Erythroblast (primary cell): ENCODE measurements at regions not wholly inside any gene's neighbourhood (a gene's known extent, or its start where the extent isn't known, plus 50 kb on each side); places are given as distances from the start of the nearest gene placed in this dataset.

Experiments
- DNase-seq, 2 experiments: peaks; one replicate each; lab custom pipeline; 2025; lab: John Stamatoyannopoulos, UW
- GATA1 ChIP-seq: IDR thresholded peaks from 2 replicates; pipeline ENCODE4 v1.6.1; 2011; ENCODE audit warnings: low read depth, mild to moderate bottlenecking, control low read depth, low read length, moderate library complexity
- POLR2A ChIP-seq: IDR thresholded peaks from 2 replicates; pipeline ENCODE4 v1.6.1; 2011; ENCODE audit warnings: mild to moderate bottlenecking, low read length

DNA sequence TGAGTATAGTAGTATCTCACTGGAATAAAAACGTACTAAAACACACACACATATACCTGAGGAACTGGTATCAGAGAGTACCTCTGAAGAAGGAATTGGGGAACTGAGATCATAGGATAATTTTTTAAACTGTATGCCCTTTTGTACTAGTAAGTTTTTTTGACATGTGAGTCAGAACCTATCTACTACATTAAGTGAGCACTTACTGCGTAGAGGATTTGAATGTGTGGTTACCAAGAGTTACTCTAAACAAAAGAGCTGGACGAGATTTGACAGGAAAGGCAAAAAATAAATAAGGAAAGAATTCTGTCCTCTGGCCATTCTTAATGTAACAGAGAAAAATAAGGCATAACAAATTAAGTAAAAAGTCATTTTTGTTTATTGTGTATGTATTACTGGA, 546.5 kb upstream of the FAT1 start:
- TF ChIP-seq GATA1 (no peak), POLR2A (no peak)
- DNase-seq, result no peak

DNA sequence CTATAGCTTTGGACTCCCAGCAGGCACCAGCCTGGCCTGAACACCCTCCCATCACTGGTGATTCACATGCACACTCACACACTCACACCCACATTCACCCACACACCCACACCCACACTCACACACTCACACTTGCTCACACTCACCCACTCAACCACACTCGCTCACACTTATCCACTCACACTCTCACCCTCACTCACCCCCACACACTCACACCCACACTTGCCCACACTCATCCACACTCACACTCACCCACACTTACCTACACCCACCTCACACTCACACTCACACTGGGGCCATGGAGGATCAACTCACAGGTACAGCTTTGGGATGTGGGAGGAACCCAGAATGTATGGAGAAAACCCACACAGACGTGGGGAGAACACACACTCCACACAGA, 548.2 kb upstream of the FAT1 start:
- no peak for DNase-seq
- no peak for TF ChIP-seq POLR2A
- TF ChIP-seq GATA1, result no peak

DNA sequence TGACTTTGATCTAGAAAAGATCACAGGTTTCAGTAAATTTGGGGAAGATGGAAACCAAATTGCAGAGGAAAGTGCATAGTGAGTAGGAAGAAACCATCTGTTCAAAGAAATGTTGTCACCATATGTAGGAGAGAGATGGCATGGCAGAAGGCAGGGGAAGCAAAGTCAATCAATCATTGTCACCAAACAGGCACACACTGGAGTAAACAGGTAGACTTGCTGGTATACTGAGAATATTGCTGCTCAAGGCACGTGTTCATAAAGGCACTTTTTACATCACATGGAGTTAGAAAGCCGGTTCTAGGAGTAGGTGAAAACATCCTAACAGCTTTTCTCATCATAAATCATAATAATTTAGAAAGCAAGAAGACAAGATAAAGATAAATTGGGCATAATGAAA, 550.5 kb upstream of the FAT1 start:
- no peak for DNase-seq
- TF ChIP-seq POLR2A, result no peak
- TF ChIP-seq GATA1, result no peak

DNA sequence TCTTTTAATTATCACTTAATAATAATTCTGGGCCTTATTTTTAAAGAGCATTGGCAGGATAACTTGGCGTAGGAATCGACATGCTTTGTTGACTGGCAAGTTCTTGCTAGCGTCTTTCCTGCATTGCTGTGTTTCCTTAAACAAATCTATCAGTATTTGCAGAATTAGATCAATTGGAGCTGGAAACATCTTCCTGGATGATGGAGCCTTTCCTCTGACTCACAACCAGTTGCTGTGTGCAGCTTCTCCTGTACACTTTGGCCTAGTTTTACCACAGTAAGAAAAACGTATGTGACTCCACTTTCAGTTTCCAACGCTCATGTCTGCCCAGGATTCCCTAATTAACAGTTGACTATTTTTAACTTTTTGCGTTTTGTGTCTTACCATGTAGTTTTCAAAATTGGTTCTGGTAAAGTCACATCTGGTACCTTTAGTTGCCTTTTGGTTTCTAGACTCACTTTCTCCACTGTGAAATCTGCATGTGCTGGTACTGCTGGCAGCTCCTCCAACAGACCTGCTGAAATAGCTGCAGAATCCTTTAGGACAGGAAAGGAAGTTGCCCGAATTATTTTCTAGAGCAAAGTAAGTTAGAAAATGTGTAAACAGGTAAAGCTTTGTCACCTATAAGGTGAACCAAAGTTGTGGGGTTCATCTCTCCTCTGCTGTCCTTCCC, 553.2 kb upstream of the FAT1 start:
- no peak for TF ChIP-seq GATA1
- TF ChIP-seq POLR2A, result no peak
- no peak for DNase-seq

GRCh38 chr4:187283201-187283955, 559.7 kb upstream of the FAT1 start:
- TF ChIP-seq POLR2A (no peak), GATA1 (no peak)
- no peak for DNase-seq

DNA sequence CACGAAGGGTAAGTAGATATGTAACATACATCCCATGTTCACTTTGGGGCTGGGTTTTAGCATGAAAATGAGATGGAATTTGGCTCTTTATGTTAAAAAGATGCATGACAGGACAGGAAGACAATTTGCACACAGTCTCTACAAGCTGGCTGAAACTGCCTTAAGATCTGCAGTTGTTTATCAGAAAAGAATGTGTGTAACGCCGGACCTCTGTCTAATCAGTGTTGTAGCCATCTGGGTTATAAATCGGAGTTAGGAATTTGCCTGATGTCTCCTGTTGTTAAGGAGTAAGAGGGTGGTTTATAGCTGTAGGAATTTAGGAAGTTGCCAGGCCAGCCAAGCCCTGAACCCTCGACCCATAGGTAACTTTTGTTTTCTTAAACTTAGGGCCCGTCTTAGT, 562.9 kb upstream of the FAT1 start:
- TF ChIP-seq GATA1 (no peak), POLR2A (no peak)
- DNase-seq, result no peak

DNA sequence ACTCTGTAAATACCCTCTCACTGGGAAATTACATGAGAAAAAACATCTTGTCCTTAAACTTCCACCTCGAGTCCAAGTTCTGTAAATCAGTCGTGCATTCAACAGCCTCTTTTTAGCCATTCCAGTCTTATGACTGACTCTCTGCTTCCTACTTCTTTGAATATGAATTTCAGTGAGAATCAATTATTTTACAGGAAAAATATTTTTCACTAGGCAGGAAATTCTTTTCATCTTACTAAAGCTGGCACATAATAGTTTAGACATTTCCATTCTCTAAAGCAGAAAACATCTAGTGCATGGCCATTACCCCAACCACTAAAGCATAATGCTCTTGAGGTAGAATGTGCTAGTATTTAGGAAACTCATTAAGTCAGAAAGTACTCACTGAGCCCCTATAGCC, 565.7 kb upstream of the FAT1 start:
- no peak for DNase-seq
- TF ChIP-seq POLR2A (no peak), GATA1 (no peak)

GRCh38 chr4:187294861-187295260, 571.2 kb upstream of the FAT1 start:
- DNase-seq, result no peak
- TF ChIP-seq GATA1 (no peak), POLR2A (no peak)

DNA sequence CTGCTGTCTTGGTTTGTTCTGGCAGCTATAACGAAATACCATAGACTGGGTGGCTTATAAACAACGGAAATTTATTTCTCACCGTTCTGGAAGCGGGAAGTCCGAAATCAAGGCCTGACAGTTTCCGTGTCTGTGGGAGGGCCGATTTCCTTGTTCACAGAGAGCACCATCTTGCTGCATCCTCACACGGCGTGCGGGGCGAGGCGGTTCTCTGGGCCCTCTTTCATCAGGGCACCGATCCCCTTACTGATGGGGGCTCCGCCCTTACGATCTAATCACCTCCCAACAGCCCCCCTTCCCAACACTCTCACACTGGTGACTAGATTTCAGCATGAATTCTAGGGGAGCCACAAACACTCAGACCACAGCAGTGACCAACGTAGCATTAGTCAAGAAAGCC, 578.3 kb upstream of the FAT1 start:
- TF ChIP-seq POLR2A (no peak), GATA1 (no peak)
- DNase-seq, result no peak

DNA sequence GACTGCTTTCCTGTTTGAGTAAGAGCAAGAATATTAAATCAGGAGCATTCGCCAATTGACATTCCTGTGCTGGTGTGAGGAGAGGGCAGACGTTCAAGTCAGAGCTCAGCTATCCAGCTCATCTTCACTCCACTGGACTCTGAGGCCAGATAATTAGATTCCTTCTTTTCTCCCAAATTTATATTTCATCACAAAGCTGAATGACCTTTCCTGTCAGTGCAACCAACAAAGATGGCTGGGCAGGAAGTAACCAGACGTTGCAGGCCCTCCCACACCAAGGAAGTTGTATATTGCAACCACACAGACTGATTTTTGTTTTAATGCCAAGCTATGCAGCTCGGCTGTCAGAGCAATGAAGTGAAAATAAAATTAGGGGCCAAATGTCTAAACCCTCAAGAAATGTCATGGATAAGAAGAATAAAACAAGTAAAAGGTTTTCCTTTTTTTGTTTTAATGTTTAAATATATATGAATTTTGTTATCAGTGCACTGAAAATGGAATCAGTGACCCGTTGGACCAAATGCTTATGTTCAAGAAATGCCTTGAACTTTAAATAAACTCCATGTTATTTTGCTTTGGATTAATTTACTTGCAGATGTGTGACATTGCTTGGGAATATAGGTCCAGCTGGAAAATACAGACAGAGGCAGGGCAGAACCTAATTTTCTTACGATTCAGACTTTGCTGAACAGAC, 578.9 kb upstream of the FAT1 start:
- DNase-seq, result no peak
- TF ChIP-seq POLR2A, result no peak
- no peak for TF ChIP-seq GATA1

GRCh38 chr4:187304133-187304532, 580.5 kb upstream of the FAT1 start:
- no peak for DNase-seq
- TF ChIP-seq GATA1, result no peak
- TF ChIP-seq POLR2A, result no peak

- TF ChIP-seq POLR2A (no peak), GATA1 (no peak)
- DNase-seq, result no peak
Observed at GRCh38 chr4:187307131-187307530, 583.5 kb upstream of the FAT1 start.

- TF ChIP-seq GATA1 (no peak), POLR2A (no peak)
- no peak for DNase-seq
Observed at GRCh38 chr4:187309456-187309855, 585.8 kb upstream of the FAT1 start.

- TF ChIP-seq POLR2A, result no peak
- TF ChIP-seq GATA1, result no peak
- no peak for DNase-seq
Observed at GRCh38 chr4:187312299-187312698, 588.6 kb upstream of the FAT1 start.
